ENCODE measurements at regions not wholly inside any gene's neighbourhood (a gene's known extent, or its start where the extent isn't known, plus 50 kb on each side); places are given as distances from the start of the nearest gene placed in this dataset.

DNA sequence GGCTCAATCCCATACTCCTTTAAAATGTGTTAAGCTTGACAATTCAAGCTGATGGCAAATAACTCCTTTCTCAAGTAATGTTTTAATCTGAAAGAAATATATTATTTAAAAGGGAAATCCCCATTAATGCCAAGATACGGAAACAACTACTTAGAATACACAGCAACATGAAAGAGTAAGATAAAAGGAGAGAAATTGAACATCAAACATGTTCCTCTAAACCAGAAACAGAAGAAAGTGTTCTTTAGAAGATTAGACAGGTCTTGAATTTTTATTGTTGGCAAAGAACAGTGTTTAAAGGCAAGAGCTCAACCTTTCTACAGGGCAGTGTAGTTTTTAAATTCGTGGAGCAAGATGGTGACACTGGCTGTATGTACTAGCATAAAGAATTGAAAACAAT, 105.8 kb upstream of the NRIP1 start:
- no peak for TF ChIP-seq POLR2AphosphoS5 (IDR thresholded peaks at IDR 0.05)
- TF ChIP-seq, protein P1, sequence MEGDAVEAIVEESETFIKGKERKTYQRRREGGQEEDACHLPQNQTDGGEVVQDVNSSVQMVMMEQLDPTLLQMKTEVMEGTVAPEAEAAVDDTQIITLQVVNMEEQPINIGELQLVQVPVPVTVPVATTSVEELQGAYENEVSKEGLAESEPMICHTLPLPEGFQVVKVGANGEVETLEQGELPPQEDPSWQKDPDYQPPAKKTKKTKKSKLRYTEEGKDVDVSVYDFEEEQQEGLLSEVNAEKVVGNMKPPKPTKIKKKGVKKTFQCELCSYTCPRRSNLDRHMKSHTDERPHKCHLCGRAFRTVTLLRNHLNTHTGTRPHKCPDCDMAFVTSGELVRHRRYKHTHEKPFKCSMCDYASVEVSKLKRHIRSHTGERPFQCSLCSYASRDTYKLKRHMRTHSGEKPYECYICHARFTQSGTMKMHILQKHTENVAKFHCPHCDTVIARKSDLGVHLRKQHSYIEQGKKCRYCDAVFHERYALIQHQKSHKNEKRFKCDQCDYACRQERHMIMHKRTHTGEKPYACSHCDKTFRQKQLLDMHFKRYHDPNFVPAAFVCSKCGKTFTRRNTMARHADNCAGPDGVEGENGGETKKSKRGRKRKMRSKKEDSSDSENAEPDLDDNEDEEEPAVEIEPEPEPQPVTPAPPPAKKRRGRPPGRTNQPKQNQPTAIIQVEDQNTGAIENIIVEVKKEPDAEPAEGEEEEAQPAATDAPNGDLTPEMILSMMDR (IDR thresholded peaks at IDR 0.05): no peak
- no peak for TF ChIP-seq POLR2A (IDR thresholded peaks at IDR 0.05; ENCODE audit: low read depth)
- TF ChIP-seq EP300 (IDR thresholded peaks at IDR 0.05): no peak

All from esophagus muscularis mucosa (tissue), 4 donors.